Activated naive CD8-positive, alpha-beta T cell treated with anti-CD3 and anti-CD28 coated beads, Interleukin-2, amount 50 U/mL, for 24 hours (primary cell): ENCODE measurements at regions not wholly inside any gene's neighbourhood (a gene's known extent, or its start where the extent isn't known, plus 50 kb on each side); places are given as distances from the start of the nearest gene placed in this dataset.
"Not testable (repeated sequence)": the region's sequence is repeated elsewhere in the genome, so short reads cannot be mapped to it uniquely, and the experiment has no call there.

ENCODE experiments used
- ATAC-seq: fragments of 150-1000 bp; cut with Tn5 transposase; one replicate; pipeline ENCODE4 v1.10.0; 2021
- DNase-seq: peaks from one replicate; pipeline ENCODE4 v3.0.0; 2021
- H3K27ac Mint-ChIP-seq: one replicate; pipeline ENCODE4 v1.8.0; 2021; ENCODE audit warnings: mild to moderate bottlenecking, mixed read lengths
- H3K27me3 Mint-ChIP-seq: one replicate; pipeline ENCODE4 v1.8.0; 2021; ENCODE audit warnings: mixed read lengths
- H3K36me3 Mint-ChIP-seq: one replicate; pipeline ENCODE4 v1.8.0; 2021; ENCODE audit warnings: low read depth, mixed read lengths
- H3K4me1 Mint-ChIP-seq: one replicate; pipeline ENCODE4 v1.8.0; 2021; ENCODE audit warnings: mixed read lengths
- H3K4me3 Mint-ChIP-seq: one replicate; pipeline ENCODE4 v1.8.0; 2021; ENCODE audit warnings: mild to moderate bottlenecking, moderate library complexity, mixed read lengths
- H3K9me3 Mint-ChIP-seq: one replicate; pipeline ENCODE4 v1.8.0; 2021; ENCODE audit warnings: mixed read lengths

DNA sequence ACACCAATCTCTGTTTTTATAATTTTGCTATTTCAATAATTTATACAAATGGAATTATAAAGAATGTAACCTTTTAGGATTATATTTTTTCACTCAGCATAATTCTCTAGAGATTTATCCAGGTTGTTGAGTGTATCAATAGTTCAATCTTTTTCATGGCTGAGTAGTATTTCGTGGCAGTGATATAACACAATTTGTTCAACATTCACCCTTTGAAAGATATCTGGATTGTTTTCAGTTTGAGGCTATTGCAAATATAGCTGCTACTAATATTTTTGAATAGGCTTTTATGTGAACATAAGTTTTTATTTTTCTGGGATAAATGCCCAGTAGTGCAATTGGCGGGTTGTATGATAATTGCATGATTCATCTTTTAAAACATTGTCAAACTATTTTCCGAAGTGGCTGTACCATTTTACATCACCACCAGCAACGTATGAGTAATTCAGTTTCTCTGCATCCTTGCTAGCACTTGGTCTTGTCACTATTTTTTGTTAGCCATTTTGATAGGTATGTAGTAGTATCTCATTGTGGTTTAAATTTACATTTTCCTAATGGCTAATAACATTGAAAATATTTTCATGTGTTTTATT lies 55.6 kb upstream of the ABCD3 start:
- H3K36me3 Mint-ChIP-seq = peaks cover 2% of the 10 kb centered on the region
- DNase-seq (no peak), ATAC-seq (no peak)
- H3K27me3 Mint-ChIP-seq = peaks cover 9% of the 10 kb centered on the region
- peaks cover 8% of the 10 kb centered on the region for H3K4me1 Mint-ChIP-seq
- no peak overlapping the region for H3K4me3 Mint-ChIP-seq
- H3K9me3 Mint-ChIP-seq = peaks cover 17% of the 10 kb centered on the region
- no peak overlapping the region for H3K27ac Mint-ChIP-seq

DNA sequence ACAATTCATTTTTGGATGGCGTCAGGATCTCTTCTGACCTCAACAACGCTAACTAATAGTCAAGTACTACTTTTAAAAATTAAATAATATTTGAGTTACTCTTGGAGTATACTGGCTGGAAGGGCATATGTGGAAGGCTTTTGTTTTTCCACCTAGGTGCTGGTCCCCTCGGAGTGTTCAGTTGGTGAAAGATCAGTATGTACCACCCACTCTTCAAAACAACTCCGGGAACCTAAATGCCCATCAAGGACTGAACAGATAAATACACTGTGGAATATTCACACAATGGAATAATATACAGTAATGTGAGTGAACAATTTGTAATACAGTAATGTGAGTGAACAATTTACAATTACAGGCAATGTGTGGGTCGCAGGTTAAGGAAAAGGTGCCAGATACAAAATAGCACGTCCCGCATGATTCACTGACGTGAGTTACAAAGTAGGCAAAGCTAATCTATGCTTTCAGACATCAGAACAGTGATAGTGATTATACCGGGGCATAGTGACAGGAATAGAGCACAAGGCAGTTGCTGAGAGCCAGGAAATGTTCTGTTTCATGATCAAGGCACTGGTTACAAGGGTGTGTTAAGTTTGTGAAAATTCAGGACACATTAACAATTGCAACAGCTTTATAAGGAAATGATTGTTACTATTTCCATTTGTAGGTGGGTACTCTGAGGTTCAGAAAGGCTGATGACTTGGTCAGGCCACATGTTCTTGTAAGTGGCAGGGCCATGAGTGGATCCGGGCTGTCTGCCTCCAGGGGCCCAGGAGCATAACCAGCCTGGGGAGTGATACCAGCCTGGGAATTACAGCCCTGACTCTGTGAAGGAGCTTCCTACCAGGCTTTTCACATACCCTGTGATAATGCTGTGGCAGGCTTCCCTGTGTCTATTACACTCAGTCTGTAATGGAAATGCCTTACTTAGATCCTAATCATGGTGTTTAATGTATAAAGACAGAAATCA lies 59.3 kb upstream of the ABCD3 start:
- no peak overlapping the region for H3K4me3 Mint-ChIP-seq
- H3K36me3 Mint-ChIP-seq = peaks cover 2% of the 10 kb centered on the region
- ATAC-seq (no peak), DNase-seq (no peak)
- H3K9me3 Mint-ChIP-seq = peaks cover 13% of the 10 kb centered on the region
- H3K27ac Mint-ChIP-seq = no peak overlapping the region
- H3K27me3 Mint-ChIP-seq = no peaks in the 10 kb centered on the region
- H3K4me1 Mint-ChIP-seq = peaks cover 8% of the 10 kb centered on the region

- Mint-ChIP-seq H3K9me3 (peaks cover 6% of the 10 kb centered on the region), H3K4me3 (no peak overlapping the region), H3K36me3 (no peaks in the 10 kb centered on the region), H3K4me1 (peaks cover 6% of the 10 kb centered on the region), H3K27ac (no peak overlapping the region), H3K27me3 (no peaks in the 10 kb centered on the region)
- ATAC-seq (no peak), DNase-seq (no peak)
Observed at GRCh38 chr1:94357661-94358060, 60.5 kb upstream of the ABCD3 start.

DNA sequence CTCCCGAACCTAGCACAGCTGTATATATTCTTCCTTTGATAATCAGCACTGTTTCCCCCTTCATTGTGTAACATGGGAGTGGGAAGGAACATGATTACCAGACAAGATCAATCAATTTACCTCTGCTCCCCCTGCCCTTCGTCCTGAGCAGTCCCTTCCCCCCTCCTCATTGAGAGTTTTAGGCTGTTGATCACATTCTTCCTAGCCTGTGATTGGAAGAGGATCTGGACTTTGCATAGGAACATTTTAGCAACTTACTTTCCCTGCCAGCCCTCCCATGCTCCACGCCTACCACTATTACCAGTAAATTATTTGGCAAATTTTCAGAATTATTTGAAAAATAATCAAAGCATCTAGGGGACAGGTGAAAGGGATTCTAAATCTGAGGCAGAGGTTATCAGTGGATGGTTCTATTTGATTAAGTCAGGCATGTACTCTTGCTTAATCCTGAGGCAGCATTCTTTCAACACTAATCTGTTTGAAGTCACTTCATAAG lies 62.7 kb upstream of the ABCD3 start:
- ATAC-seq (no peak), DNase-seq (no peak)
- Mint-ChIP-seq H3K4me3 (no peak overlapping the region), H3K4me1 (peaks cover 3% of the 10 kb centered on the region), H3K27ac (no peak overlapping the region), H3K36me3 (no peaks in the 10 kb centered on the region), H3K9me3 (no peaks in the 10 kb centered on the region), H3K27me3 (no peaks in the 10 kb centered on the region)

DNA sequence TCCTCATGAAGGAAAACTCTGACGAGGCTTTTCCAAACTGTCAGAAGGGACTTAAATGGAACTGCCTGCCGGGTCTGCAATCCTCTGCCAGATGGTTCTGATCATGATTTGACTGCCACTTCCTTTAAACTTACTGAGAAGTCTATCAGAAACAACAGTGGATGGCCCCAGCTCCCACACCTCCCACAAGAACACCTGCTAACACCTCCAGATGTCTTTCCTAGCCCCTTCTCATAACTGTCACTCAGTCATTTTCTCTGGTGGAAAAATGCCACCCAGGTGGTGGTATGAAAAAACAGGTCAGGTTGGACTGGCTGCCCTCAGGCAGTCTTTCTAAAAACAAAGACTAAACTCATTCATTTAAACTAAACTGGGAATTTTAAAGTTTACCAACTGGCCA lies 66.7 kb upstream of the ABCD3 start:
- H3K4me1 Mint-ChIP-seq = no peaks in the 10 kb centered on the region
- H3K9me3 Mint-ChIP-seq = no peaks in the 10 kb centered on the region
- H3K4me3 Mint-ChIP-seq = no peak overlapping the region
- ATAC-seq (no peak), DNase-seq (no peak)
- peaks cover 3% of the 10 kb centered on the region for H3K27me3 Mint-ChIP-seq
- no peak overlapping the region for H3K27ac Mint-ChIP-seq
- no peaks in the 10 kb centered on the region for H3K36me3 Mint-ChIP-seq

GRCh38 chr1:94350350-94350924 lies 67.8 kb upstream of the ABCD3 start:
- ATAC-seq = no peak
- no peak for DNase-seq
- Mint-ChIP-seq H3K36me3 (no peaks in the 10 kb centered on the region), H3K9me3 (no peaks in the 10 kb centered on the region), H3K4me3 (no peak overlapping the region), H3K4me1 (no peaks in the 10 kb centered on the region), H3K27ac (no peak overlapping the region), H3K27me3 (peaks cover 3% of the 10 kb centered on the region)

- no peak overlapping the region for H3K27ac Mint-ChIP-seq
- H3K36me3 Mint-ChIP-seq = no peaks in the 10 kb centered on the region
- peaks cover 3% of the 10 kb centered on the region for H3K27me3 Mint-ChIP-seq
- ATAC-seq (no peak), DNase-seq (no peak)
- H3K9me3 Mint-ChIP-seq = no peaks in the 10 kb centered on the region
- H3K4me1 Mint-ChIP-seq = no peaks in the 10 kb centered on the region
- no peak overlapping the region for H3K4me3 Mint-ChIP-seq
Observed at GRCh38 chr1:94349853-94350252, 68.3 kb upstream of the ABCD3 start.

DNA sequence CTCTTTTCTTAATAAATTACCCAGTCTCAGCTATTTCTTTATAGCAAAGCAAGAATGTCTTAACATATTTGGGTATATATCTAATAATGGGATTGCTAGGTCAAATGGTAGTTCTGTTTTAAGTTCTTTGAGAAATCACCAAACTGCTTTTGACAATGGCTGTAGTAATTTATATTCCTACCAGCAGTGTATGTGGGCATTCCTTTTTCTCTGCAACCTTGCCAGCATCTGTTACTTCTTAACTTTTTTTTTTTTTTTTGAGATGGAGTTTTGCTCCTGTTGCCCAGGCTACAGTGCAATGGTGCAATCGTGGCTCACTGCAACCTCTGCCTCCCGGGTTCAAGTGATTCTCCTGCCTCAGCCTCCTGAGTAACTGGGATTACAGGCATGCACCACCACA lies 69.8 kb upstream of the ABCD3 start:
- H3K4me1 Mint-ChIP-seq, H3K36me3 Mint-ChIP-seq, H3K9me3 Mint-ChIP-seq, DNase-seq, H3K4me3 Mint-ChIP-seq, ATAC-seq, H3K27ac Mint-ChIP-seq, H3K27me3 Mint-ChIP-seq: not testable (repeated sequence)

DNA sequence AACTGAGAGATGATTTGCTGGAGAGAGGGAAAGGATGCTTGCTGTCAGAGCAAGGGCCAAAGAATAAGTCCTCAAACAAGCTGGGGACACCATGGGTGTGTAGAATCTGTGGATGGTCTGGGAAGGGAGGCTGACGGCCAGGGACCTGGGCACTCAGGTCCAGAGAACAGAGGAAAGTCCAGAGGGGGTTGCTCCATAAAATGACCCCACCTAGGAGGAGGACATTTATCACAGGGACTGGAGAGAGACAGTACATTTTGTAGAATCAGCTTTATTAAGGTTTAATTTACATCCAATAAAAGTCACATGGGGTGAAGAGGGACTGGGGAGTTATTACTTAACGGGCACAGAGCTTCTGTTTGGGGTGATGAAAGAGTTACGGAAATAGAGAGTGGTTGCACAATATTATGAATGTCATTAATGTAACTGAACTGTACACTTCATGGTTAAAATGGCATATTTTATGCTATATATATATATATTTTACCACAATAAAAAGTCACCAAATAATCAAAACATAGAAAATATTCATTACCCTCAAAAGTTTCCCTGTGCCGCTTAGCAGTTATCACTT lies 73.0 kb upstream of the ABCD3 start:
- Mint-ChIP-seq H3K27me3 (peaks cover 3% of the 10 kb centered on the region), H3K9me3 (no peaks in the 10 kb centered on the region), H3K4me1 (no peaks in the 10 kb centered on the region), H3K27ac (no peak overlapping the region), H3K4me3 (no peak overlapping the region), H3K36me3 (no peaks in the 10 kb centered on the region)
- no peak for ATAC-seq
- DNase-seq = no peak

- Mint-ChIP-seq H3K36me3 (no peaks in the 10 kb centered on the region), H3K4me3 (no peak overlapping the region), H3K9me3 (no peaks in the 10 kb centered on the region), H3K27ac (no peak overlapping the region), H3K4me1 (peaks cover 4% of the 10 kb centered on the region), H3K27me3 (peaks cover 3% of the 10 kb centered on the region)
- ATAC-seq (no peak), DNase-seq (no peak)
Observed at GRCh38 chr1:94342416-94342815, 75.8 kb upstream of the ABCD3 start.

GRCh38 chr1:94339206-94339927 lies 78.8 kb upstream of the ABCD3 start:
- Mint-ChIP-seq H3K27ac (no peak overlapping the region), H3K9me3 (no peaks in the 10 kb centered on the region), H3K27me3 (peaks cover 6% of the 10 kb centered on the region), H3K4me3 (no peak overlapping the region), H3K4me1 (peaks cover 5% of the 10 kb centered on the region), H3K36me3 (no peaks in the 10 kb centered on the region)
- ATAC-seq (no peak), DNase-seq (no peak)

DNA sequence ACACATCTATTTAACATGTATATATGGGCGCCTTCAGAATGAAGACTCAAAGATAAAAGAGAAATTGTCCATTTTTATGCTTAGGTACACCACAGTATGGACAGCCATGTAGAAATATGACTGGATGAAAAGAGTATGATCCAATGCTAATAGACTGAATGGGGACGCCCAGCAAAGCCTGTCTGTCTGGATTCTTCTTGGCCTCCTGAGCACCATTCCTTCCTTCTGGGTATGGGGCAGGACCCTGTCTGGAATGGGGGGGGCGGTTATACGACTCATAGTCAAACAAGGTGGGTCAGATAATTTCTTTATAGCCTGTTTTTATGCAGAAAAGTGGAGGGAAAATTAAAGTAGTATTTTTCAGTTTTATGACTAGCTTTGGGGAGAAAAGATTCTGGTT lies 81.2 kb upstream of the ABCD3 start:
- H3K27me3 Mint-ChIP-seq = peaks cover 10% of the 10 kb centered on the region
- DNase-seq = no peak
- H3K4me3 Mint-ChIP-seq = no peak overlapping the region
- no peaks in the 10 kb centered on the region for H3K9me3 Mint-ChIP-seq
- ATAC-seq = no peak
- no peak overlapping the region for H3K27ac Mint-ChIP-seq
- no peaks in the 10 kb centered on the region for H3K36me3 Mint-ChIP-seq
- peaks cover 5% of the 10 kb centered on the region for H3K4me1 Mint-ChIP-seq

DNA sequence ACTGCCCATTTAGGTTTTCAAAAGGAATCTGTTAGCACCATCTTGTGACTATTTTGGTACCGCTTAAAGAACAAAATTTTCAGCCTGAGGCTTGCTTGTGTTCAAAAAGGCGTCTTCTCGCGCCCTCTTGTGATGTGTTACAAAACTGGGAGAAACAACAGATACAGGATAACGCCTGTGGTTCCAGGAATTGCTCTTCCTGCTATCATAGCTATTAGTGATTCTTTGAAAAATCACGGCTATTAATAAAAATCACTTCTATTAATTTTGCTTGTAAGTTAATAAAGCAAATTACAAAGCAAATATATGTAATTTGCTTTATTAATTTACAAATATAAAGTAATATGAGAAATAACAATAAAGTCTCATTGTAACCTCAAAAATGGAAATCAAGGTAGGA lies 82.2 kb upstream of the ABCD3 start:
- H3K4me1 Mint-ChIP-seq = peaks cover 5% of the 10 kb centered on the region
- ATAC-seq (no peak), DNase-seq (peak; percentile 7)
- H3K4me3 Mint-ChIP-seq = no peak overlapping the region
- no peaks in the 10 kb centered on the region for H3K36me3 Mint-ChIP-seq
- no peaks in the 10 kb centered on the region for H3K9me3 Mint-ChIP-seq
- H3K27me3 Mint-ChIP-seq = peaks cover 13% of the 10 kb centered on the region
- H3K27ac Mint-ChIP-seq = no peak overlapping the region

- ATAC-seq (no peak), DNase-seq (no peak)
- Mint-ChIP-seq H3K27me3 (peaks cover 13% of the 10 kb centered on the region), H3K4me1 (peaks cover 6% of the 10 kb centered on the region), H3K27ac (no peak overlapping the region), H3K36me3 (no peaks in the 10 kb centered on the region), H3K9me3 (no peaks in the 10 kb centered on the region), H3K4me3 (no peak overlapping the region)
Observed at GRCh38 chr1:94335447-94335846, 82.7 kb upstream of the ABCD3 start.
